HL-60/S4 treated with retinoic acid at 250 ng/mL for 4 days and 3 days (cell line): ENCODE measurements at regions not wholly inside any gene's neighbourhood (a gene's known extent, or its start where the extent isn't known, plus 50 kb on each side); places are given as distances from the start of the nearest gene placed in this dataset.

Source experiments
- in situ Hi-C: fragments of 300-500 bp; cut with MboI; formaldehyde crosslinking; loops from 2 replicates; pipeline ENCODE4 v1.7.0; 2022; ENCODE audit warnings: low sequenced_read_pairs

DNA sequence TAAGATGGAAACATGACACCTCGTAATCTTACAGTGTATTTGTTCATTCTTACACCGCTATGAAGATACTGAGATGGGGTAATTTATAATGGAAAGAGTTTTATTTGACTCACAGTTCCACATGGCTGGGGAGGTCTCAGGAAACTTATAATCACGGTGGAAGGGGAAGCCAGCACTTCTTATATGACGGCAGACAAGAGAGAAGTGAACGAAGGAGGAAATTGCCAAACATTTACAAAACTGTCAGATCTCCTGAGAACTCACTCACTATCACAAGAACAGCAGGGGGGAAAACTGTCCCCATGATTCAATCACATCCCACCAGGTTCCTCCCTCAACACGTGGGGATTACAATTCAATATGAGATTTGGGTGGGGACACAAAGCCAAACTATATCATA is 282.3 kb downstream of the HGF start:
- in situ Hi-C loops, result loop anchor here (25.0 kb wide), 1 partner anchor 1100 kb away; no protein-coding TSS in a partner anchor

DNA sequence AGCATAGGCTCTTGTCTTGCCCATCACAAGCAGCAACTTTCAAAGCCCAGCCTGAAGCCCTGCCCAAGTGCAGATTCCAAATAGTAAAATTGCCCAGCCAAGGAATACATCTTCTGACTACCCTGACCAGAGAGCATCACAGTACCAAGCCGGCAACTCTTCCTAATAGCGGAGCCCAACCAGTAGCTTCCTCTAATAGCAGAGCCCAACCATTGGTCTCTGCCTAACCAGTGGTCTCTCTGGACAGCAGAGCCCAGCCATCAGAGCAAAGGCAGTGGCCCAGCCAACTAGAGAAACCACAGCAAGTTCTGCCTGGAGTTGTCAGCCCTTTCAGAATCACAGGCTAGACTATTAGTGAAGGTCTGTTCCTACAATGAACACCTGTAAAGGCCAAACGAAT is 285.6 kb downstream of the HGF start:
- in situ Hi-C loops, result loop anchor here (25.0 kb wide), 1 partner anchor 1103 kb away; no protein-coding TSS in a partner anchor

DNA sequence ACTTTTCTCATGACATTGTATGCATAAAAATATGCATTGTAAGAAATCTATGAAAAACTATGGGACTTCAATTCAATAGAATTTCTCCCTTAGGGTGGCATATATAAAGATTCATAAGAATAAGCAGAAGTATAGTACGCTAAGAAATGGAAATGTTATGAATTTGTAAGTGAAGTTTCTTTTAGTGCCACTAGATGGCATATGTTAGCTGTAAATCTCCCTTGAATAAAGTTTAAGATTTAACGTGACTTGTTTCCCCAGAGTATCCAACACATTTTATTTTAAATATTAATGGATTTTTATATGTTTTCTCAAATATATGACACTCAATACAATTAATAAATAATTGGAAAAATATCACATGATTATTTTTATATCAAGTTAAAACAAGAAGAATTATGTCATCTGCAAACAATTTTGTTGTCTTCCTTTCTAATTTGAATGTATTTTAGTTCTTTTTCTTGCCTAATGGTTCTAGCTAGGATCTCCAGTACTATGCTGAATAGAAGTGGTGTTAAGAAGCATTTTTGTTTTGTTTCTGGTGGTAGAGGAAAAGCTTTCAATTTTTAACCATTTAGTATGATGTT is 287.2 kb downstream of the HGF start:
- in situ Hi-C loops, result loop anchor here (25.0 kb wide), 1 partner anchor 1105 kb away; no protein-coding TSS in a partner anchor

DNA sequence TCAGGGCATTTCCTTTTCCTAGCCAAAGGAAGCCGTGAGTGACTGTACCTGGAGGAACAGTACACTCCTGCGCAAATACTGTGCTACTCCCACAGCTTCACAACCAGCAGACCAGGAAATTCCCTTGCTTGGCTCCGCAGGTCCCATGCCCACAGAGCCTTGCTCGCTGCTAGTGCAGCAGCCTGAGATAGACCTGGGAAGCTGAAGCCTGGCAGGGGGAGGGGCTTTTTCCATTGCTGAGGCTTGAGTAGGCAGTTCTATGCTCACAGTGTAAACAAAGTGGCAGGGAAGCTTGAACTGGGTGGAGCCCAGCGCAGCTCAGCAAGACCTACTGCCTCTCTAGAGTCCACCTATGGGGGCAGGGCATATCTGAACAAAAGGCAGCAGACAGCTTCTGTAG is 291.2 kb downstream of the HGF start:
- in situ Hi-C loops, result loop anchor here (25.0 kb wide), 1 partner anchor 1109 kb away; no protein-coding TSS in a partner anchor

DNA sequence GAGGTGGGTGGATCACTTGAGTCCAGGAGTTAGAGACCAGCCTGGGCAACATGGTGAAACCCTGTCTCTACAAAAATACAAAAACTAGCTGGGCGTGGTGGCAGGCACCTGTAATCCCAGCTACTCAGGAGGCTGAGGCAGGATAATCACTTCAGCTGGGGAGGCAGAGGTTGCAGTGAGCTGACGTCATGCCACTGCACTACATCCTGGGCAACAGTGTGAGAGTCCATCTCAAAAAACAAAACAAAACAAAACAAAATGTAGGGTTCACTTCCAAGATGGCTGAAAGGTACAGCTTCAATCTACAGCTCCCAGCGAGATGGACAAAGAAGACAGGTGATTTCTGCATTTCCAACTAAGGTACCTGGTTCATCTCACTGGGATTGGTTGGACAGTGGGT is 291.6 kb downstream of the HGF start:
- in situ Hi-C loops, result loop anchor here (25.0 kb wide), 1 partner anchor 1109 kb away; no protein-coding TSS in a partner anchor

DNA sequence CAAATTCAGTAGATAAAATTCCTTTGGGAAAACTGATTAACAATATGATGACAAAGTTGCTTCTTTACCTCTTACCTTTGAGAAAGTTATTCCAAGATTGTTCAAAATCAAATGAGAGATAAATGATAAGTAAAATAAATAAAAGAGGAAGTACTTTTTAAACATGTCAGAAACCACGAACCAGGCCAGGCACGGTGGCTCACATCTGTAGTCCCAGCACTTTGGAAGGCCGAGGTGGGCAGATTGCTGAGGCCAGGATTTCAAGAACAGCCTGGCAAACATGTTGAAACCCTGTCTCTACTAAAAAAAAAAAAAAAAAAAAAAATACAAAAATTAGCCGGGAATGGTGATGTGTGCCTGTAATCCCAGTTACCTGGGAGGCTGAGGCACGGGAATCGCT is 296.6 kb downstream of the HGF start:
- in situ Hi-C loops, result loop anchor here (25.0 kb wide), 1 partner anchor 786 kb away; no protein-coding TSS in a partner anchor

DNA sequence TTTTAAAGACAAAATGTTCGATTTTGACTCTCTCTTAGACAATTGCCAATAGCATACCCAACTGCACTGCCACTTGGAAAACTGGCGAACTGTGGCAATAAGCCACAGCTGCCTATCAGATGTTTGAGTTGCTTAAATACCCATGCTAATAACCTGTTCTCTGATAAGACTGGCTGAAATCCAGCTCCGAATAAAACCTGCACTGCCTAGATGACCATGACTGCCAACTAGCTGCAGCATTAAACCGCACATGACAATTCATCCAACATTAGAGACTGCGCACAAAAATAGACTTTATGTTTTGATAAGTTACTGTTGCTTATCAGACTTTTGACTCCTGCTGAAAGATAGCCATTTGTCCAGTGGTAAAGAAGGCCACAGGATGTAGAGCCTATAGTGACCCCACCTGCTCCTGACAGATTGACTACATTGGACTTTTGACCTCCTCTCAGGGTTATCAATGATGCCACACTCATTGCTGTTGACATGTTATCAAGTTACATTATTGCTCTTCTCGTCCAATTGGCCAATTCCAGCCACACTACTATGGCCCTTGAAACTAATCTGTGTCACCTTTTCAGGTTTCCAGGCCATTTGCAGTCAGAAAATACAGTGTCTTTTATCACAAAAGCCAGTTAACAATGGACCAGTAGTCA is 299.0 kb downstream of the HGF start:
- in situ Hi-C loops, result loop anchor here (25.0 kb wide), 1 partner anchor 784 kb away; no protein-coding TSS in a partner anchor

DNA sequence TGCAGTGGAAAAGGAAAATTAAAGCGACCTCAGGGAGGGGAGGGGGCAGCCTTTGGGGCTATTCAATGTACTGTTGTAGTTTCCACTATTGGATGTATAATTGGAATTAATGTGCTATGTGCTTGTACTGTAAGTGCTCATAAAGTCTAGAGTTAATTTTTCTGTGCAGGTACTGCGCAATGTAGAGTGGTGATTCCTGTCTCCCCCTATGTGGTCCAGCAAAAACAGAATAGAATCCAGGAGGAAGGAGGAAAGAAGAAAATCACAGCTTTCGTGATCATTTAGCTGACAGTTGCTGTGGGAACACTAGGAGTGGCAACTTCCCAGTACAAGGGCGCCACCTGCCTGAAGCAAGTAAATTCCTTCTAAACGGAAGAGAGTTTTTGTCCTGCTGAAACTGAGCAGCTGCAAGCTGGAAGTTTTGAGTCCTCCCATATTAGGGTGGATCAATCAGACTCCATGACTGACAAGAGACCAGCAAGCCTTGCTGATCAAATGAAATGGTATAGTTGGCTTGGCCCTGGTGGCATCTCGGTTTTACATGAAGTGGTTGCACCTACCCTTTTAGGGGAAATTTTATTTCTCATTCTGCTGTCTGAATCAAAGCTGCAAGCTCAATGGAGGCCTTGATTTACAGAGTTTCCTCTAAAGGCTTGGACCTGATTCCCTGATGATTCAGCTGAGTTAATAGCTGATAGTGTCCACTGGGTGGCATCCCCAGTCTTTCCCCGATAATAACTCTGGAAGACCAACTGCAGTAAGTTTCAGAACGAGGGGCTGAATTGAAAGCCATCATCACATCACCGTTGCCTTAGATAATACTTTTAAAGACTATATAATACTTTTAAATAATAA is 299.8 kb downstream of the HGF start:
- in situ Hi-C loops, result loop anchor here (25.0 kb wide), 1 partner anchor 783 kb away; no protein-coding TSS in a partner anchor

DNA sequence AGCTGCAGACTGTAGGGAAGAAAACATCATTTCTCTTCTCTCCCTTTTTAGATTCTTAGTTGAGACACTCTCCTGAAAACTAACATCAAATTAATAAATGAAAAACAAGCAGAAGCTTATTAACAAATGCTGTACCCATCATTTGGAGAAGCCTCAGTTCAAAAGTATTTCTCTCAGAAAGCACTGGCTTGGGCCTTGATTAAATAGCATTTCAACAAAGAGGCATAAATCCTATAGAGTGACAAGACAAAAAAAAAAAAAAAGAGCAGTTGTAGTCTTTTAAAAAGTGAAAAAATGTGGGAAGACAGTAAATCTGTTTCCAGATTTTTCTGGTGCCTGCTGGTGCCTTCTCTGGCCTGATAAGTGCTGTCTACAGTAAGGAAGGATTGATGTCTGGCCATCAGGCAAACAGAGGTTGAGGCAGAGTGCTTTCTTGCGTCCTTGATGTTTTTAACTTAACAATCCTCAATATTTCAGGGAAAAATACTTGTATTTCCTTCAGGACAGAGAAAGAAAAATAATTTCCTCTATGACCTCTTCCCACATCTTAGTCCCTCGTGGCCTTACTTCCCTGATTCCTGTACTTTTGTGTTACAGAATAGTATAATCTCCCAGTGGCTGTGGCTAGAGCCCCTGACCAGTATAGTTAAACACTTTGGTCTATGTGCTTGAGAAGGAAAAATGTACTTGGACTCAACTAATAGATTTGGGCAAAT is 300.5 kb downstream of the HGF start:
- in situ Hi-C loops, result loop anchor here (25.0 kb wide), 1 partner anchor 782 kb away; no protein-coding TSS in a partner anchor

DNA sequence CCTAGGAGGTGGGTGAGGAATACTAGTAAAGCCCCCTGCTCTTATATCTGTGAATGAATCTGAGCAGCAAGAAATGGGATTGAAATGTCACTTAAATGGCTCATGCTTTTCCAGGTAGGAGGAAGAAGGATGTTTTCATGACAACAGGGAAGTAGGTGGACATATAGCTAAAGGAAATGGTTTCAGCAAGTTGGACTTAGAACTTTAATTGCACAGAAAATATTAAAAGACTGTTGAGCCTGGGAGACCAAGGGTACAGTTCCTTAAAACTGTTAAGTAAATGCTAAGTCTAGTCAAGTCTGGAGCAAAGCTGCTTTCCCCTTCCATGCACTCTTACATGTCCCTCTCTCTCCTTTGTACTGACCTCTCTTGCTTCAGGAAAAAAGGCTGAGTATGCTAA is 301.3 kb downstream of the HGF start:
- in situ Hi-C loops, result loop anchor here (25.0 kb wide), 1 partner anchor 781 kb away; no protein-coding TSS in a partner anchor

DNA sequence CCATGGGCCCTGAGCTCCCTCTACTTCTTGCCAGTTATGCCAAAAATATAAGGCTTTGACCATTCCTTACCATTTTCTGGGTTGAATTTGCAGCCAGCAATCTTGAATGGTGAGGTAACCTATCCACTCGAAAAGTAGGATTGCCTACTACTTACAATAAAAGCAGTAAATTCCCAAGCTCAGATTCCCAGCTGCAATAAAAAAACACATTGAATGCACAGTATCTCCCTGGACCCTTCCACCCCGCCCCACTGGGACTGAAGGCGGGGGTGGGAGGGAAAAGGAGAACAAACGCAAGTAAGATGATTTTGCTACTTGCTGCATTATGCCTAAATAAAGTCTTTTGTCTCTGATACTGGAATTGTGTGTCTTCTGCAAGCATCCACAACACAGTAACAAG is 301.9 kb downstream of the HGF start:
- in situ Hi-C loops, result loop anchor here (25.0 kb wide), 1 partner anchor 781 kb away; no protein-coding TSS in a partner anchor

DNA sequence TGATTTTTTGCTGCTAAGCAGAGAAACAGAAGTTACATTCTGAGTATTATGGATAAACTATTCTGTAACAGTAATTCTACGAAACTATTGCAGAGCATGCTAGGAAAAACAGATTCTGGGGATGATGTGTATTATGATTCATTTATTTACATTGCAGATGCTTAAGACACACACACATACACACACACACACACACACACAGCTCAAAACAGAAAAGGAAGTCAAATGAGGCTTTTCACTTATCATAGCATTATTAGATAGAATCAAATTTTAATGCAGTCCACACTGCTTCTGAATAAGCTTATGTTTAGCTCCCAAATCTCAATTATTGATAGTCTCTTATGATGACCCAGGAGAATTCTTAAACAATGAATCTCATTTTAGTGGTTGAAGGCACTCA is 307.2 kb downstream of the HGF start:
- in situ Hi-C loops, result loop anchor here (25.0 kb wide), 1 partner anchor 775 kb away; no protein-coding TSS in a partner anchor

DNA sequence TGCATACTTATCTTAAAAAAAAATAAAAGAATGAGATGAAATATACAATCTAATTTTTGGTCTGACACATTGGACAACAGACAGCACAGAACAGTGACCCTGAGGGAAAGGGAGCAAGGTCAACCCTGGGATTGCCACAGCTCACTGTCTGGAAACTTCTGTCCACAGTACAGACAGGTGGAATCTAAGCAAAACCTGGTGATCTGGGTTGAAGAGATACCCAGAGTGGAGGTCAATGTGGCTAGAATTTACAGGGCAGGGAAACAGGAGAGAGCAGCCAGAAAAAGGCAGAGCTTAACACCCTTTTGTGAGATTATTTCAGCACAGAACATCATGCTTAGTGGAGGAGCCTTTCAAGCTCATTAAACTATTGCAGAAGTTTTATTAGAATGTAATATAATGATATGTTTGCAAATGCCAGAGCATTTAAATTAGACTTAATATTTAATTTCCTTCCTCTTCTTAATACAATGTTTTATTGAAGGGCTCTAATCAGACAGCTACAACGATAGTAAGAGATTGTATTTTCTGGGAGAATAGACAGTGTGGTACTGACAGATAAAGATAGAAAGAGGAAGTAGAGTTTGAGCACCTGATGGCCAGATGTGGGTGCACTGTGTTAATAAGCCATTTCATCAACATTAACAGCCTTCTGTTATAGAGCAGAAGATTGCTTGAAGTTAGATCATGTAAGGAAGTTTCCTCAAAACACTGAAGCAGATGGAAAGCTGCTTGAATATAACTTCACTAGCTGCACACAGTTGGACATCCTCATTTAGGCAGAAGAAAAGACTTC is 309.4 kb downstream of the HGF start:
- in situ Hi-C loops, result loop anchor here (25.0 kb wide), 1 partner anchor 773 kb away; no protein-coding TSS in a partner anchor

DNA sequence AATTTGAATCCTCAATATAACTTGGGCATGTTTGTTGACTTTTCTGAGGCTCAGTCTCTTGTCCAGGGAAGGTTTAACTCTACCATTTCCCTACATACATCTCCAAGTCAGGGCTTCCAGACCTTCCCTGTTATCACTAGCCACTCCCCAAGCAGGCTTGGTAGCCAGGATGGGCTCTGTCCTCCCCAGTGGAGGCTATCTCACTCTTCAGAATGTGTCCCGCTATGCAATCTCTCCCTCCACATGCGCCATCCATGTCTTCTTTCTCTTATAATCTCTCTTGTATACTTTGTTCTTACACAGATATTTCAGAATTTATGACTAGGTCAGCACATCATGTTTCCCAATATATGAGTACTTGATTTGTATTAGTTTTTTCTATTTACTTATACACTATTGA is 310.4 kb downstream of the HGF start:
- in situ Hi-C loops, result loop anchor here (25.0 kb wide), 1 partner anchor 772 kb away; no protein-coding TSS in a partner anchor

DNA sequence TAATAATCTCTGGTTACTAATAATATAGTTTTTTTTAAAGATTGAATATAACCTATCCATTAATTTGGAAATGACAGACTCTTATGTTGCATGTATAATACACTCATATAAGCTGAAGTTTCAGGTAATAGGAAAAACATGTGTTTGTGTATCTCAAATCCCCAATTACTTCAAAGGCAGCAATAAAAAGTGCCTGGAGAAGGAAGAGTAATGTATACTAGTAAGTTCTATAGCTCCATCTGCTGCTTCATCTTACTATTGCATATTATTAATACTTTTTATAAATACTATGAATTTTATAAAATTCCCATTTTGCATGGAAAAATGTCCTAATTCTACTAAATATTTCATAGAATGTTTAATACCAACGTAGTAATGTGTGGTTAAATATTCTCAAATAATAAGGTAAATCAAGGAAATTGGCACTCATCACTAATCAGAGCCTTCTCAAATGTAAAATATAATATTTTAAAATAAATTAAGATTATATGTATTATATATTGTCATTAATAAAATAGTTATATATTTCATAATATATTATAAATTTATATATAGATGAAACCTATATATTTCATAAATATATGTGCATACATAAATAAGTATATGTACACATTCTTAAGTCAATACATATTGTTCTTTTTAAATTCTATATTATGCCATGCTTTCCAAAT is 311.9 kb downstream of the HGF start:
- in situ Hi-C loops, result loop anchor here (25.0 kb wide), 1 partner anchor 771 kb away; no protein-coding TSS in a partner anchor

DNA sequence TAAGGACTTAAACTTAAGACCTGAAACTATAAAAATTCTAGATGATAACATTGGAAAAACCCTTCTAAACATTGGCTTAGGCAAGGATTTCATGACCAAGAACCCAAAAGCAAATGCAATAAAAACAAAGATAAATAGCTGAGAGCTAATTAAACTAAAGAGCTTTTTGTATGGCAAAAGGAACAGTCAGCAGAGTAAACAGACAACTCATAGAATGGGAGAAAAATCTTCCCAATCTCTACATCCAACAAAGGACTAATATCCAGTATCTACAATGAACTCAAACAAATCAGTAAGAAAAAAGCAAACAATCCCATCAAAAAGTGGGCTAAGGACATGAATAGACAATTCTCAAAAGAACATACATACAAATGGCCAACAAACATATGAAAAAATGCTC is 316.1 kb downstream of the HGF start:
- in situ Hi-C loops, result loop anchor here (25.0 kb wide), 1 partner anchor 766 kb away; no protein-coding TSS in a partner anchor

DNA sequence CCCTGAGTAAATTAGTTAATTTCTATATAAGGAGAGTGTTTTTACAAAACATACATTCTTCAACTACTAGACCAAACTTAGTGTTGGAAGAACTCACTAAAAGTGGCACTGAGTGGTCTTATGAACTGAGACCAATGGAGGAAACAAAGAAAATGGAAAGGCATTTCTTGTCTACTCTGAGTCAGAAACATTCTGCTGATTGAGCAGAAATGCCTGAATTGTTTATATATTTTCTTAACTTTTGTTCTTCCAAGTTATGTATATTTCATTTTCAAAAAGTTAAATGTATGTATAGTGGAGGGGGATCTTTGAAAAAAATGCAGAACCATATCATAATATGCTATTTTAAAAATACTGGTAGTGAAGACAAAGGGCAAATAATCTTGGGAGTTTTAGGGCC is 320.7 kb downstream of the HGF start:
- in situ Hi-C loops, result no loop called here

DNA sequence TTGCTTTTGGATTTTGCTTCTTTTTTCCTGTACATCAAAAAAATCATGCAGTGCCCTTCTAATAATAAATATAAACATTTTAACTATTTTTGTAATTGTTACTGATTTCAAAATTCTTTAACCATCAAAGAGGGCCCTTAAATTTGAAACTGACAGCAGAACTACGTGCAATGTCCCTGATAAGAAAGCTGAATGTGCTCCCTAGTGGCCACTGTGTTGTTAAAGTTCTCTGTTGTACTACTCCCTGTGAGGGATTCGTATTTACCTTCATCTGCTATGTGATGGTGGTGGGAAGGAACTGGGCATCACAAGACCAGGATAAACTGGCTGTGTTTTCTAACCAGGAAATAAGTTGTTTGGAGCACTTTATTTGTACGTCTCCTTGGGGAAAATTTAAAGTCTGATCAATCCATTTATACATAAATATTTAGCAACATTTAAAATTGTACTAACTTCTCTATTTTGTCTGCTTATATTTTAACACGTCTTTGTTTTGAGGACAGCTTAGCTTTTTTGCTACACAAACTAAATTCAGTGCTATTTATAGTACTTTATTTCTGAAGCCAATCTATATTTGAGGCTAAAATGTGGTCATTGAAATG is 322.4 kb downstream of the HGF start:
- in situ Hi-C loops, result no loop called here
